Activated CD4-positive, alpha-beta T cell treated with anti-CD3 and anti-CD28 coated beads for 36 hours (primary cell): ENCODE measurements at regions not wholly inside any gene's neighbourhood (a gene's known extent, or its start where the extent isn't known, plus 50 kb on each side); places are given as distances from the start of the nearest gene placed in this dataset.
"Not testable (repeated sequence)": the region's sequence is repeated elsewhere in the genome, so short reads cannot be mapped to it uniquely, and the experiment has no call there.

Experiments
- ATAC-seq: fragments of 200-7000 bp; cut with Tn5 transposase; one replicate; pipeline ENCODE4 v1.10.0; 2021; ENCODE audit warnings: mild to moderate bottlenecking, moderate library complexity
- CTCF ChIA-PET: fragments of 350-600 bp; sonication (Branson Sonifier 250); formaldehyde crosslinking; loops from one replicate; lab custom pipeline; 2021; ENCODE audit warnings: antibody characterized with exemption; lab: Charles Lee
- POLR2A ChIA-PET: fragments of 350-600 bp; sonication (Branson Sonifier 250); formaldehyde crosslinking; loops from one replicate; lab custom pipeline; 2021; ENCODE audit warnings: antibody characterized with exemption, inconsistent platforms; lab: Charles Lee
- DNase-seq: peaks from one replicate; pipeline ENCODE4 v3.0.0-alpha.2; 2020
- H3K27ac Mint-ChIP-seq: one replicate; pipeline ENCODE4 v1.8.0; 2021; ENCODE audit warnings: mixed read lengths
- H3K27me3 Mint-ChIP-seq: one replicate; pipeline ENCODE4 v1.8.0; 2021; ENCODE audit warnings: mixed read lengths
- H3K36me3 Mint-ChIP-seq: one replicate; pipeline ENCODE4 v1.8.0; 2021; ENCODE audit warnings: low read depth, mixed read lengths
- H3K4me1 Mint-ChIP-seq: one replicate; pipeline ENCODE4 v1.8.0; 2021; ENCODE audit warnings: mixed read lengths
- H3K4me3 Mint-ChIP-seq: one replicate; pipeline ENCODE4 v1.8.0; 2021; ENCODE audit warnings: mild to moderate bottlenecking, moderate library complexity, mixed read lengths
- H3K9me3 Mint-ChIP-seq: one replicate; pipeline ENCODE4 v1.8.0; 2021; ENCODE audit warnings: low read depth, mixed read lengths
- intact Hi-C, 2 experiments: fragments of 100-400 bp; cut with DNase I in 1 of 2; cut with micrococcal nuclease in 1 of 2; formaldehyde crosslinking; loops; one replicate each; pipeline versions ENCODE4 v1.14.2 to v1.15.1; 2022 to 2024; cut with DNase I, micrococcal nuclease

GRCh38 chr2:138087751-138088593 lies 123.7 kb downstream of the HNMT start:
- no peak for DNase-seq
- Mint-ChIP-seq H3K9me3 (peaks cover 2% of the 10 kb centered on the region), H3K4me1 (no peaks in the 10 kb centered on the region), H3K4me3 (no peak overlapping the region), H3K36me3 (no peaks in the 10 kb centered on the region), H3K27me3 (no peaks in the 10 kb centered on the region), H3K27ac (no peak overlapping the region)
- POLR2A ChIA-PET: no interaction called here
- CTCF ChIA-PET: no interaction called here
- intact Hi-C loops: no loop called here
- no peak for ATAC-seq

- DNase-seq (no peak), ATAC-seq (no peak)
- ChIA-PET POLR2A (no interaction called here), CTCF (no interaction called here)
- Mint-ChIP-seq H3K27me3 (no peaks in the 10 kb centered on the region), H3K27ac (no peak overlapping the region), H3K9me3 (no peaks in the 10 kb centered on the region), H3K4me1 (no peaks in the 10 kb centered on the region), H3K4me3 (no peak overlapping the region), H3K36me3 (no peaks in the 10 kb centered on the region)
- intact Hi-C loops: loop anchor here in 1 of 2 experiments (1.0 kb wide), 1 partner anchor 143 kb away; no protein-coding TSS in a partner anchor
Observed at GRCh38 chr2:138090330-138090729, 126.1 kb downstream of the HNMT start.

- H3K27me3 Mint-ChIP-seq: no peaks in the 10 kb centered on the region
- no peaks in the 10 kb centered on the region for H3K9me3 Mint-ChIP-seq
- intact Hi-C loops: no loop called here
- DNase-seq (no peak), ATAC-seq (no peak)
- ChIA-PET CTCF (interaction anchor here (0.5 kb wide), 1 partner anchor 62 kb away, joined by 3 read pairs; no protein-coding TSS in a partner anchor), POLR2A (no interaction called here)
- no peak overlapping the region for H3K4me3 Mint-ChIP-seq
- no peaks in the 10 kb centered on the region for H3K36me3 Mint-ChIP-seq
- H3K4me1 Mint-ChIP-seq: no peaks in the 10 kb centered on the region
- H3K27ac Mint-ChIP-seq: no peak overlapping the region
Observed at GRCh38 chr2:138093455-138093854, 129.2 kb downstream of the HNMT start.

- no peaks in the 10 kb centered on the region for H3K9me3 Mint-ChIP-seq
- intact Hi-C loops: no loop called here
- ATAC-seq: no peak
Observed at GRCh38 chr2:138094031-138094430, 129.8 kb downstream of the HNMT start.

GRCh38 chr2:138095336-138095735 lies 131.1 kb downstream of the HNMT start:
- H3K9me3 Mint-ChIP-seq: no peaks in the 10 kb centered on the region
- H3K27ac Mint-ChIP-seq: no peak overlapping the region
- H3K4me3 Mint-ChIP-seq: no peak overlapping the region
- ATAC-seq: no peak
- no peaks in the 10 kb centered on the region for H3K36me3 Mint-ChIP-seq
- no peaks in the 10 kb centered on the region for H3K27me3 Mint-ChIP-seq
- DNase-seq: no peak
- POLR2A ChIA-PET: no interaction called here
- intact Hi-C loops: no loop called here
- H3K4me1 Mint-ChIP-seq: no peaks in the 10 kb centered on the region
- CTCF ChIA-PET: no interaction called here

More at GRCh38 chr2:138094031-138094430, 129.8 kb downstream of the HNMT start:
- no peak for DNase-seq
- no peaks in the 10 kb centered on the region for H3K36me3 Mint-ChIP-seq
- CTCF ChIA-PET: interaction anchor here (0.5 kb wide), 1 partner anchor 63 kb away, joined by 3 read pairs; no protein-coding TSS in a partner anchor
- H3K27ac Mint-ChIP-seq: no peak overlapping the region
- H3K4me3 Mint-ChIP-seq: no peak overlapping the region
- no peaks in the 10 kb centered on the region for H3K27me3 Mint-ChIP-seq
- no peaks in the 10 kb centered on the region for H3K4me1 Mint-ChIP-seq
- POLR2A ChIA-PET: no interaction called here

- H3K27ac Mint-ChIP-seq, intact Hi-C loops: not testable (repeated sequence)
Observed at GRCh38 chr2:138099288-138099687, 135.0 kb downstream of the HNMT start.

GRCh38 chr2:138101718-138102117 lies 137.4 kb downstream of the HNMT start:
- Mint-ChIP-seq H3K36me3 (no peaks in the 10 kb centered on the region), H3K27me3 (no peaks in the 10 kb centered on the region), H3K9me3 (no peaks in the 10 kb centered on the region), H3K4me1 (no peaks in the 10 kb centered on the region), H3K4me3 (no peak overlapping the region), H3K27ac (no peak overlapping the region)
- no peak for DNase-seq
- ATAC-seq: no peak
- ChIA-PET CTCF (no interaction called here), POLR2A (no interaction called here)
- intact Hi-C loops: no loop called here

More at GRCh38 chr2:138099288-138099687, 135.0 kb downstream of the HNMT start:
- ATAC-seq, H3K4me1 Mint-ChIP-seq, H3K4me3 Mint-ChIP-seq, POLR2A ChIA-PET, H3K36me3 Mint-ChIP-seq, H3K27me3 Mint-ChIP-seq, H3K9me3 Mint-ChIP-seq, DNase-seq, CTCF ChIA-PET: not testable (repeated sequence)

- no peaks in the 10 kb centered on the region for H3K27me3 Mint-ChIP-seq
- H3K36me3 Mint-ChIP-seq: no peaks in the 10 kb centered on the region
- intact Hi-C loops: no loop called here
- H3K4me3 Mint-ChIP-seq: no peak overlapping the region
- CTCF ChIA-PET: interaction anchor here (0.7 kb wide), 1 partner anchor 233 kb away, joined by 3 read pairs; no protein-coding TSS in a partner anchor
- no peak overlapping the region for H3K27ac Mint-ChIP-seq
- no peaks in the 10 kb centered on the region for H3K9me3 Mint-ChIP-seq
- POLR2A ChIA-PET: no interaction called here
- no peak for ATAC-seq
- H3K4me1 Mint-ChIP-seq: no peaks in the 10 kb centered on the region
- DNase-seq: no peak
Observed at GRCh38 chr2:138102664-138103063, 138.4 kb downstream of the HNMT start.

- CTCF ChIA-PET: interaction anchor here (0.7 kb wide), 1 partner anchor 233 kb away, joined by 3 read pairs; no protein-coding TSS in a partner anchor
- H3K9me3 Mint-ChIP-seq: no peaks in the 10 kb centered on the region
- intact Hi-C loops: no loop called here
- ATAC-seq (no peak), DNase-seq (no peak)
- no peaks in the 10 kb centered on the region for H3K36me3 Mint-ChIP-seq
- no peaks in the 10 kb centered on the region for H3K4me1 Mint-ChIP-seq
- POLR2A ChIA-PET: no interaction called here
- no peak overlapping the region for H3K27ac Mint-ChIP-seq
- no peak overlapping the region for H3K4me3 Mint-ChIP-seq
- no peaks in the 10 kb centered on the region for H3K27me3 Mint-ChIP-seq
Observed at GRCh38 chr2:138103156-138103555, 138.9 kb downstream of the HNMT start.

- Mint-ChIP-seq H3K27ac (no peak overlapping the region), H3K9me3 (no peaks in the 10 kb centered on the region), H3K4me3 (no peak overlapping the region), H3K4me1 (no peaks in the 10 kb centered on the region), H3K36me3 (no peaks in the 10 kb centered on the region), H3K27me3 (no peaks in the 10 kb centered on the region)
- ATAC-seq: no peak
- intact Hi-C loops: no loop called here
- POLR2A ChIA-PET: no interaction called here
- CTCF ChIA-PET: no interaction called here
- DNase-seq: no peak
Observed at GRCh38 chr2:138104071-138104470, 139.8 kb downstream of the HNMT start.

- CTCF ChIA-PET: no interaction called here
- Mint-ChIP-seq H3K9me3 (no peaks in the 10 kb centered on the region), H3K27me3 (no peaks in the 10 kb centered on the region), H3K4me3 (no peak overlapping the region), H3K36me3 (no peaks in the 10 kb centered on the region), H3K4me1 (no peaks in the 10 kb centered on the region), H3K27ac (no peak overlapping the region)
- DNase-seq (no peak), ATAC-seq (no peak)
- POLR2A ChIA-PET: no interaction called here
- intact Hi-C loops: no loop called here
Observed at GRCh38 chr2:138105358-138105757, 141.1 kb downstream of the HNMT start.

- ChIA-PET CTCF (no interaction called here), POLR2A (no interaction called here)
- DNase-seq (no peak), ATAC-seq (no peak)
- Mint-ChIP-seq H3K27me3 (no peaks in the 10 kb centered on the region), H3K4me3 (no peak overlapping the region), H3K4me1 (no peaks in the 10 kb centered on the region), H3K27ac (no peak overlapping the region), H3K36me3 (no peaks in the 10 kb centered on the region), H3K9me3 (no peaks in the 10 kb centered on the region)
- intact Hi-C loops: no loop called here
Observed at GRCh38 chr2:138106606-138107005, 142.3 kb downstream of the HNMT start.
